Neural cell (in vitro differentiated cells): ENCODE measurements at regions not wholly inside any gene's neighbourhood (a gene's known extent, or its start where the extent isn't known, plus 50 kb on each side); places are given as distances from the start of the nearest gene placed in this dataset.

ENCODE experiments used
- CTCF ChIP-seq: fragments of 450-650 bp; IDR thresholded peaks from 2 replicates; pipeline ENCODE4 v1.5.1; 2014; ENCODE audit warnings: antibody characterized with exemption, mild to moderate bottlenecking, moderate library complexity; ENCODE audit not compliant: poor library complexity, severe bottlenecking
- POLR2AphosphoS5 ChIP-seq: IDR thresholded peaks from 2 replicates; pipeline ENCODE4 v1.6.1; 2012
- RAD21 ChIP-seq: fragments of 450-650 bp; conservative IDR thresholded peaks from 2 replicates; pipeline ENCODE4 v1.6.1; 2014; ENCODE audit warnings: antibody characterized with exemption, mild to moderate bottlenecking, moderate library complexity
- TAF1 ChIP-seq: IDR thresholded peaks from 2 replicates; pipeline ENCODE4 v1.6.1; 2012; ENCODE audit warnings: low read depth
- TF ChIP-seq, protein P1 (sequence below): IDR thresholded peaks from 2 replicates; pipeline ENCODE4 v1.6.1; 2012; ENCODE audit warnings: borderline replicate concordance

DNA sequence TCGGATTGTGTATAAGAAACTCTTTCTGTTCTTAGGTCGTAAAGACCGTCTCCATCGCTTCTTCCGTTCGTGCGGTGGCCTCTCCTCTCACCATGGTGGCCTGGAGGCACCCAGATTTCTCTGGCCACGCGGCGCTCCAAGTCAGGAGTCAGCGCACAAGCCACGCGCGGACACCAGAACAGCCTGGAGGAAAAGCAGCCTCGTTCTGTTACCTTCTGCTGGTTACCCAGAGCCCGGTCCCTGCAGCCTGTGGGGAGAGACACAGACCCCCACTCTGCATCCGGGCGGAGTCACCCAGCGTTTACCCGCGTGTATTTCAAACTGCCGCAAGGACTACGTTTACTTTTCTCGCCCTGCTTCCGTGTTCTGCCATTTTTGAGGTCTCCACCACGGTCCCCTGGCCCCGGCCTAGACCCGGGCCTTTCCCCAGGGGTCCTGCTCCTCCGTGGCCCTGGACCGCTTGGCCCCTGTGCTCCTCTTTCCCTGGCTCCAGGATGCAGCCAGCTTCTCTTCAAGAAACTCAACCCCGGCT lies 776.1 kb downstream of the BRD1 start:
- TF ChIP-seq CTCF (no peak), POLR2AphosphoS5 (no peak), TAF1 (no peak), RAD21 (no peak)
- TF ChIP-seq, protein P1, sequence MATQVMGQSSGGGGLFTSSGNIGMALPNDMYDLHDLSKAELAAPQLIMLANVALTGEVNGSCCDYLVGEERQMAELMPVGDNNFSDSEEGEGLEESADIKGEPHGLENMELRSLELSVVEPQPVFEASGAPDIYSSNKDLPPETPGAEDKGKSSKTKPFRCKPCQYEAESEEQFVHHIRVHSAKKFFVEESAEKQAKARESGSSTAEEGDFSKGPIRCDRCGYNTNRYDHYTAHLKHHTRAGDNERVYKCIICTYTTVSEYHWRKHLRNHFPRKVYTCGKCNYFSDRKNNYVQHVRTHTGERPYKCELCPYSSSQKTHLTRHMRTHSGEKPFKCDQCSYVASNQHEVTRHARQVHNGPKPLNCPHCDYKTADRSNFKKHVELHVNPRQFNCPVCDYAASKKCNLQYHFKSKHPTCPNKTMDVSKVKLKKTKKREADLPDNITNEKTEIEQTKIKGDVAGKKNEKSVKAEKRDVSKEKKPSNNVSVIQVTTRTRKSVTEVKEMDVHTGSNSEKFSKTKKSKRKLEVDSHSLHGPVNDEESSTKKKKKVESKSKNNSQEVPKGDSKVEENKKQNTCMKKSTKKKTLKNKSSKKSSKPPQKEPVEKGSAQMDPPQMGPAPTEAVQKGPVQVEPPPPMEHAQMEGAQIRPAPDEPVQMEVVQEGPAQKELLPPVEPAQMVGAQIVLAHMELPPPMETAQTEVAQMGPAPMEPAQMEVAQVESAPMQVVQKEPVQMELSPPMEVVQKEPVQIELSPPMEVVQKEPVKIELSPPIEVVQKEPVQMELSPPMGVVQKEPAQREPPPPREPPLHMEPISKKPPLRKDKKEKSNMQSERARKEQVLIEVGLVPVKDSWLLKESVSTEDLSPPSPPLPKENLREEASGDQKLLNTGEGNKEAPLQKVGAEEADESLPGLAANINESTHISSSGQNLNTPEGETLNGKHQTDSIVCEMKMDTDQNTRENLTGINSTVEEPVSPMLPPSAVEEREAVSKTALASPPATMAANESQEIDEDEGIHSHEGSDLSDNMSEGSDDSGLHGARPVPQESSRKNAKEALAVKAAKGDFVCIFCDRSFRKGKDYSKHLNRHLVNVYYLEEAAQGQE, result no peak
